Spinal cord (tissue), 9 donors: ENCODE measurements at regions not wholly inside any gene's neighbourhood (a gene's known extent, or its start where the extent isn't known, plus 50 kb on each side); places are given as distances from the start of the nearest gene placed in this dataset.
A peak's percentile ranks its signal among the peaks of the same experiment; 100 is the strongest.

Source experiments
- DNase-seq, 6 donors: peaks; one replicate each; pipeline versions ENCODE4 v3.0.0 to v3.0.0-alpha.2; 2013 to 2015; ENCODE audit warnings: low spot score in 6 of 6, low read depth in 4 of 6
- H3K27ac ChIP-seq: one replicate; pipeline ENCODE4 v1.5.1; 2013; ENCODE audit warnings: low read depth, low read length, control low read depth
- H3K27me3 ChIP-seq: one replicate; pipeline ENCODE4 v1.6.1; 2013; ENCODE audit warnings: low read length; ENCODE audit not compliant: control insufficient read depth, insufficient read depth
- H3K36me3 ChIP-seq: one replicate; pipeline ENCODE4 v1.6.1; 2013; ENCODE audit warnings: low read length; ENCODE audit not compliant: control insufficient read depth, insufficient read depth
- H3K4me1 ChIP-seq: one replicate; pipeline ENCODE4 v1.6.1; 2013; ENCODE audit warnings: low read length; ENCODE audit not compliant: control insufficient read depth, insufficient read depth
- H3K4me3 ChIP-seq: one replicate; pipeline ENCODE4 v1.5.1; 2013; ENCODE audit warnings: low read depth, low read length, control low read depth
- H3K9me3 ChIP-seq: one replicate; pipeline ENCODE4 v1.6.1; 2013; ENCODE audit warnings: low read length; ENCODE audit not compliant: control insufficient read depth, insufficient read depth
- WGBS: methylation state at CpG from one replicate; pipeline ENCODE4 v1.1.5; 2013; ENCODE audit warnings: missing lambda C conversion rate; ENCODE audit not compliant: insufficient coverage; 5-methylcytosine and 5-hydroxymethylcytosine counted together
- donor health status: healthy.

- 78% methylated on average over 5 of the region's 6 CpGs for WGBS
- DNase-seq = no peak
- no peaks in the 10 kb centered on the region for H3K4me1 ChIP-seq
- H3K27me3 ChIP-seq = no peaks in the 10 kb centered on the region
- no peak overlapping the region for H3K4me3 ChIP-seq
- H3K9me3 ChIP-seq = no peaks in the 10 kb centered on the region
- H3K36me3 ChIP-seq = no peaks in the 10 kb centered on the region
- H3K27ac ChIP-seq = no peak overlapping the region
Observed at GRCh38 chr9:18071651-18072060, 402.3 kb upstream of the ADAMTSL1 start.

GRCh38 chr9:18073002-18073401 lies 401.0 kb upstream of the ADAMTSL1 start:
- no peak overlapping the region for H3K4me3 ChIP-seq
- no CpG with 5 or more reads among the region's 4 CpGs for WGBS
- H3K36me3 ChIP-seq = no peaks in the 10 kb centered on the region
- no peak overlapping the region for H3K27ac ChIP-seq
- H3K4me1 ChIP-seq = no peaks in the 10 kb centered on the region
- DNase-seq = no peak
- no peaks in the 10 kb centered on the region for H3K27me3 ChIP-seq
- H3K9me3 ChIP-seq = no peaks in the 10 kb centered on the region

GRCh38 chr9:18074041-18074440 lies 399.9 kb upstream of the ADAMTSL1 start:
- 80% methylated on average over 1 of the region's 3 CpGs for WGBS
- DNase-seq = no peak
- H3K27me3 ChIP-seq = no peaks in the 10 kb centered on the region
- H3K9me3 ChIP-seq = no peaks in the 10 kb centered on the region
- H3K36me3 ChIP-seq = no peaks in the 10 kb centered on the region
- H3K4me3 ChIP-seq = no peak overlapping the region
- no peaks in the 10 kb centered on the region for H3K4me1 ChIP-seq
- no peak overlapping the region for H3K27ac ChIP-seq

GRCh38 chr9:18075253-18075952 lies 398.6 kb upstream of the ADAMTSL1 start:
- WGBS = 75% methylated on average over 1 of the region's 3 CpGs
- Histone ChIP-seq H3K4me3 (no peak overlapping the region), H3K36me3 (no peaks in the 10 kb centered on the region), H3K27me3 (no peaks in the 10 kb centered on the region), H3K27ac (no peak overlapping the region), H3K4me1 (no peaks in the 10 kb centered on the region), H3K9me3 (no peaks in the 10 kb centered on the region)
- DNase-seq = peak in 1 of 6 donors; percentile 20

GRCh38 chr9:18077941-18078678 lies 395.8 kb upstream of the ADAMTSL1 start:
- Histone ChIP-seq H3K4me1 (no peaks in the 10 kb centered on the region), H3K9me3 (no peaks in the 10 kb centered on the region), H3K4me3 (no peak overlapping the region), H3K36me3 (no peaks in the 10 kb centered on the region), H3K27me3 (no peaks in the 10 kb centered on the region), H3K27ac (no peak overlapping the region)
- no peak for DNase-seq
- 95% methylated on average over 2 of the region's 8 CpGs for WGBS

GRCh38 chr9:18092138-18092537 lies 381.8 kb upstream of the ADAMTSL1 start:
- 81% methylated on average over 3 of the region's 4 CpGs for WGBS
- Histone ChIP-seq H3K27ac (no peak overlapping the region), H3K36me3 (no peaks in the 10 kb centered on the region), H3K9me3 (no peaks in the 10 kb centered on the region), H3K4me1 (no peaks in the 10 kb centered on the region), H3K27me3 (no peaks in the 10 kb centered on the region), H3K4me3 (no peak overlapping the region)
- DNase-seq = no peak

- H3K4me3 ChIP-seq = no peak overlapping the region
- no peaks in the 10 kb centered on the region for H3K27me3 ChIP-seq
- H3K27ac ChIP-seq = peak overlapping the region; percentile 34
- 33% methylated on average over 2 of the region's 4 CpGs for WGBS
- H3K9me3 ChIP-seq = no peaks in the 10 kb centered on the region
- peak in 2 of 6 donors; percentile 61 to 63 for DNase-seq
- H3K36me3 ChIP-seq = no peaks in the 10 kb centered on the region
- no peaks in the 10 kb centered on the region for H3K4me1 ChIP-seq
Observed at GRCh38 chr9:18106006-18106560, 367.9 kb upstream of the ADAMTSL1 start.

GRCh38 chr9:18109675-18110074 lies 364.3 kb upstream of the ADAMTSL1 start:
- no peak for DNase-seq
- H3K27ac ChIP-seq = no peak overlapping the region
- H3K4me3 ChIP-seq = no peak overlapping the region
- WGBS = 100% methylated on average over 2 of the region's 4 CpGs
- H3K9me3 ChIP-seq = no peaks in the 10 kb centered on the region
- H3K27me3 ChIP-seq = no peaks in the 10 kb centered on the region
- H3K36me3 ChIP-seq = no peaks in the 10 kb centered on the region
- no peaks in the 10 kb centered on the region for H3K4me1 ChIP-seq

GRCh38 chr9:18111146-18111545 lies 362.8 kb upstream of the ADAMTSL1 start:
- Histone ChIP-seq H3K27ac (no peak overlapping the region), H3K4me1 (no peaks in the 10 kb centered on the region), H3K9me3 (no peaks in the 10 kb centered on the region), H3K4me3 (no peak overlapping the region), H3K36me3 (no peaks in the 10 kb centered on the region), H3K27me3 (no peaks in the 10 kb centered on the region)
- DNase-seq = no peak
